Endothelial cell (in vitro differentiated cells): ENCODE measurements at regions not wholly inside any gene's neighbourhood (a gene's known extent, or its start where the extent isn't known, plus 50 kb on each side); places are given as distances from the start of the nearest gene placed in this dataset.

Experiments used
- DNase-seq: peaks from one replicate; pipeline ENCODE4 v3.0.0; 2021; ENCODE audit warnings: low spot score
- H3K27ac Mint-ChIP-seq: one replicate; pipeline ENCODE4 v1.8.0; 2021; ENCODE audit warnings: mixed read lengths, inconsistent platforms; ENCODE audit not compliant: unreplicated experiment
- H3K27me3 Mint-ChIP-seq: one replicate; pipeline ENCODE4 v1.8.0; 2021; ENCODE audit warnings: mild to moderate bottlenecking, moderate library complexity, mixed read lengths, inconsistent platforms; ENCODE audit not compliant: unreplicated experiment
- H3K36me3 Mint-ChIP-seq: one replicate; pipeline ENCODE4 v1.8.0; 2021; ENCODE audit warnings: mild to moderate bottlenecking, low read depth, mixed read lengths, inconsistent platforms; ENCODE audit not compliant: unreplicated experiment
- H3K4me1 Mint-ChIP-seq: one replicate; pipeline ENCODE4 v1.8.0; 2021; ENCODE audit warnings: mild to moderate bottlenecking, mixed read lengths, inconsistent platforms; ENCODE audit not compliant: unreplicated experiment
- H3K4me3 Mint-ChIP-seq: one replicate; pipeline ENCODE4 v1.8.0; 2021; ENCODE audit warnings: mild to moderate bottlenecking, mixed read lengths, inconsistent platforms; ENCODE audit not compliant: unreplicated experiment
- H3K9me3 Mint-ChIP-seq: one replicate; pipeline ENCODE4 v1.8.0; 2021; ENCODE audit warnings: mixed read lengths, inconsistent platforms; ENCODE audit not compliant: unreplicated experiment
- CTCF ChIP-seq: fragments of 200-600 bp; sonication (generic); IDR thresholded peaks from one replicate; pipeline ENCODE4 v1.5.0; 2021; ENCODE audit warnings: antibody characterized with exemption; ENCODE audit not compliant: unreplicated experiment

GRCh38 chr10:130435961-130436360, 299.8 kb downstream of the GLRX3 start:
- no peak overlapping the region for H3K27ac Mint-ChIP-seq
- no peak for DNase-seq
- peaks cover 76% of the 10 kb centered on the region for H3K9me3 Mint-ChIP-seq
- H3K4me3 Mint-ChIP-seq = no peak overlapping the region
- H3K36me3 Mint-ChIP-seq = peaks cover 10% of the 10 kb centered on the region
- H3K27me3 Mint-ChIP-seq = peaks cover 10% of the 10 kb centered on the region
- no peak for TF ChIP-seq CTCF
- no peaks in the 10 kb centered on the region for H3K4me1 Mint-ChIP-seq

DNA sequence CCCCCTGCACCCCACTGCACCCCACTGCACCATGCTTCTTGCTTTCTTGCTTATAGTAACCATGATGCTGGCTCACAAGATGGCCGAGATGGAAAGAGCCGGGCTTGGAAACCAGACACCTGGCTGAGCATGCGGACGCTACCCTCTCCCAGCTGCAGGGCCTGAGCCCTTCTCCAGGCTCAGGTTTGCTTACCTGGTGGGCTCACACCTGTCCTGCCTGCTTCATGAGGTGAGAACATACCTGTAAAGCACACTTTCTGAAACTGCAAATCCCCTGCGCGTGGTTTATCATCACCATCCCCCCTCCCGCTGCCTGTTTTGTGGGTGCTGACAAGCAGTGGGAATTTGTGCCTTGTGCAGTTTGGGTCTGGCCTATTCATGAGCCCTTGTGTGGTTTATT, 302.7 kb downstream of the GLRX3 start:
- Mint-ChIP-seq H3K4me1 (no peaks in the 10 kb centered on the region), H3K9me3 (peaks cover 61% of the 10 kb centered on the region), H3K27me3 (peaks cover 4% of the 10 kb centered on the region), H3K4me3 (no peak overlapping the region), H3K36me3 (peaks cover 5% of the 10 kb centered on the region), H3K27ac (no peak overlapping the region)
- no peak for TF ChIP-seq CTCF
- DNase-seq = no peak

DNA sequence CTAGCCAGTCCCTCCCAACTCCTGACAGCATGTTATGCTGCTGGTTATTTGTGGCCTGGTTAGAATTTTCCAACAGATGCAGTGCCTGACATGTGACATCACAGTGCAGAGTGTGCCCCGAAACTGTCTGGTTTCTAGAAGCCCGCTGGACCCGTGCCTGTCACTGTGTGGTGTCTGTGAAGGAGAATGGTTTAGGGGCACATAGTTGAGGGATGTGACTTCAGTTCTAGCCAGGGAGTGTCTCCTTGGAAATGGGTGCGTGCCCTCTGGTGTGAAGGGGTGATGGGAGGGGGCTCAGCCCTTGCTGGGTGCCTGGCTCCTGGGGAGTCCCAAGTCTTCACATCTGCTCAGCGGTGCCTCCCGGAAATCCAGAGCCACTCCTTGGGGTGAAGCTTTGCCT, 303.6 kb downstream of the GLRX3 start:
- DNase-seq = no peak
- Mint-ChIP-seq H3K9me3 (peaks cover 55% of the 10 kb centered on the region), H3K36me3 (peaks cover 5% of the 10 kb centered on the region), H3K4me1 (no peaks in the 10 kb centered on the region), H3K27me3 (peaks cover 4% of the 10 kb centered on the region), H3K27ac (no peak overlapping the region), H3K4me3 (no peak overlapping the region)
- no peak for TF ChIP-seq CTCF

GRCh38 chr10:130440494-130440893, 304.3 kb downstream of the GLRX3 start:
- H3K27ac Mint-ChIP-seq = no peak overlapping the region
- no peak for DNase-seq
- no peak overlapping the region for H3K4me3 Mint-ChIP-seq
- peaks cover 5% of the 10 kb centered on the region for H3K36me3 Mint-ChIP-seq
- H3K9me3 Mint-ChIP-seq = peaks cover 50% of the 10 kb centered on the region
- no peak for TF ChIP-seq CTCF
- H3K4me1 Mint-ChIP-seq = no peaks in the 10 kb centered on the region
- H3K27me3 Mint-ChIP-seq = peaks cover 4% of the 10 kb centered on the region

- DNase-seq = no peak
- H3K4me1 Mint-ChIP-seq = no peaks in the 10 kb centered on the region
- H3K27me3 Mint-ChIP-seq = peaks cover 4% of the 10 kb centered on the region
- H3K36me3 Mint-ChIP-seq = peaks cover 5% of the 10 kb centered on the region
- no peak overlapping the region for H3K27ac Mint-ChIP-seq
- no peak overlapping the region for H3K4me3 Mint-ChIP-seq
- H3K9me3 Mint-ChIP-seq = peaks cover 45% of the 10 kb centered on the region
- TF ChIP-seq CTCF = no peak
Observed at GRCh38 chr10:130440971-130441370, 304.8 kb downstream of the GLRX3 start.
